SK-N-SH treated with all-trans-retinoic acid at 6 μM for 48 hours (cell line): ENCODE measurements at regions not wholly inside any gene's neighbourhood (a gene's known extent, or its start where the extent isn't known, plus 50 kb on each side); places are given as distances from the start of the nearest gene placed in this dataset.

Experiments
- CREB5 ChIP-seq: fragments of 250-450 bp; sonication (Bioruptor Pico); IDR thresholded peaks from 2 replicates; pipeline ENCODE4 v1.5.1; 2020; ENCODE audit warnings: low read depth, mild to moderate bottlenecking, moderate library complexity
- CSDC2 ChIP-seq: fragments of 250-450 bp; sonication (Bioruptor Pico); IDR thresholded peaks from 2 replicates; pipeline ENCODE4 v1.5.0; 2020; ENCODE audit warnings: mild to moderate bottlenecking, moderate library complexity
- RARB ChIP-seq: fragments of 250-450 bp; sonication (Bioruptor Pico); IDR thresholded peaks from 2 replicates; pipeline ENCODE4 v1.8.0; 2021; ENCODE audit warnings: mild to moderate bottlenecking, moderate library complexity
- SNAI2 ChIP-seq: fragments of 250-450 bp; sonication (Bioruptor Pico); IDR thresholded peaks from 2 replicates; pipeline ENCODE4 v1.5.0; 2020; ENCODE audit warnings: mild to moderate bottlenecking, moderate library complexity
- TOX ChIP-seq: fragments of 250-450 bp; sonication (Bioruptor Pico); IDR thresholded peaks from 2 replicates; pipeline ENCODE4 v1.8.0; 2021; ENCODE audit warnings: mild to moderate bottlenecking, moderate library complexity, borderline replicate concordance
- ZC3H10 ChIP-seq: fragments of 250-450 bp; sonication (Bioruptor Pico); IDR thresholded peaks from 2 replicates; pipeline ENCODE4 v1.5.1; 2021; ENCODE audit warnings: mild to moderate bottlenecking, moderate library complexity
- ZFP3 ChIP-seq: fragments of 250-450 bp; sonication (Bioruptor Pico); IDR thresholded peaks from 2 replicates; pipeline ENCODE4 v1.5.0; 2020; ENCODE audit warnings: mild to moderate bottlenecking, moderate library complexity

GRCh38 chr18:10349561-10349960 lies 104.9 kb upstream of the APCDD1 start:
- TF ChIP-seq SNAI2 (CRISPR knock-in tag) (no peak), ZFP3 (CRISPR knock-in tag) (no peak), RARB (CRISPR knock-in tag) (no peak), CREB5 (CRISPR knock-in tag) (no peak), ZC3H10 (CRISPR knock-in tag) (no peak), CSDC2 (CRISPR knock-in tag) (no peak), TOX (CRISPR knock-in tag) (no peak)
